ENCODE measurements at regions not wholly inside any gene's neighbourhood (a gene's known extent, or its start where the extent isn't known, plus 50 kb on each side); places are given as distances from the start of the nearest gene placed in this dataset.

DNA sequence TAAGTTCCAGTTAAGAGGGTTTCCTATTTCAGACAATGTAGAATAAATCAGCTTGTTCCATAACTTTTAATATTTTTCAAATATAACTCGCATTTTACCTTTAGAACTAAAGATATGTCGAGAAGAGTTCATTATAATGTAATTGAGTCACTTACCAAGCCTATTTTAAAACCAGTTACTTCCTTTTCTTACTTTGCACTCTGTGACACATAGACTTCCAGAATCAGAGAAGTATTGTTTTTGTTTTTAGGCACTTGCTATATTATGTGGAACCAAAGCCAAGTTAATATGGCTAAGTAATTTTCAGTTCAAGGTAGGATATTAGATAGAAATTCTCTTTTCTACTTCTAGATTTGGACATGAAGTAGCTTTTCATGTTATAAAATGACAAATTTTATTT lies 182.7 kb upstream of the PRPS1L1 start:
- no peak overlapping the region for H3K27ac ChIP-seq (ENCODE audit: low read depth, low read length)
- Mint-ChIP-seq H3K9me3 (no peaks in the 10 kb centered on the region), H3K36me3 (ENCODE audit: low read depth) (no peaks in the 10 kb centered on the region), H3K27ac (no peak overlapping the region), H3K4me1 (no peaks in the 10 kb centered on the region), H3K27me3 (ENCODE audit: insufficient read depth) (no peaks in the 10 kb centered on the region), H3K4me3 (no peak overlapping the region)
- DNase-seq = no peak
- H3K36me3 ChIP-seq (ENCODE audit: control insufficient read depth, insufficient read depth, low read length) = no peaks in the 10 kb centered on the region
- no peak overlapping the region for H3K4me3 ChIP-seq (ENCODE audit: low read length)
- H3K9ac ChIP-seq (ENCODE audit: extremely low read depth, low read length, poor library complexity, severe bottlenecking) = no peak overlapping the region
- no peaks in the 10 kb centered on the region for H3K27me3 ChIP-seq (ENCODE audit: control insufficient read depth, insufficient read depth, low read length, poor library complexity, severe bottlenecking)
- H3K9me3 ChIP-seq (ENCODE audit: control insufficient read depth, low read length) = no peaks in the 10 kb centered on the region
- H3K4me1 ChIP-seq (ENCODE audit: control insufficient read depth, insufficient read depth, low read length) = no peaks in the 10 kb centered on the region
- 94 to 100% methylated on average over 1 to 2 of the region's 2 CpGs for WGBS, 2 experiments (ENCODE audit: insufficient coverage in 1 of 2, insufficient read length in 1 of 2)
- TF ChIP-seq, protein P1, sequence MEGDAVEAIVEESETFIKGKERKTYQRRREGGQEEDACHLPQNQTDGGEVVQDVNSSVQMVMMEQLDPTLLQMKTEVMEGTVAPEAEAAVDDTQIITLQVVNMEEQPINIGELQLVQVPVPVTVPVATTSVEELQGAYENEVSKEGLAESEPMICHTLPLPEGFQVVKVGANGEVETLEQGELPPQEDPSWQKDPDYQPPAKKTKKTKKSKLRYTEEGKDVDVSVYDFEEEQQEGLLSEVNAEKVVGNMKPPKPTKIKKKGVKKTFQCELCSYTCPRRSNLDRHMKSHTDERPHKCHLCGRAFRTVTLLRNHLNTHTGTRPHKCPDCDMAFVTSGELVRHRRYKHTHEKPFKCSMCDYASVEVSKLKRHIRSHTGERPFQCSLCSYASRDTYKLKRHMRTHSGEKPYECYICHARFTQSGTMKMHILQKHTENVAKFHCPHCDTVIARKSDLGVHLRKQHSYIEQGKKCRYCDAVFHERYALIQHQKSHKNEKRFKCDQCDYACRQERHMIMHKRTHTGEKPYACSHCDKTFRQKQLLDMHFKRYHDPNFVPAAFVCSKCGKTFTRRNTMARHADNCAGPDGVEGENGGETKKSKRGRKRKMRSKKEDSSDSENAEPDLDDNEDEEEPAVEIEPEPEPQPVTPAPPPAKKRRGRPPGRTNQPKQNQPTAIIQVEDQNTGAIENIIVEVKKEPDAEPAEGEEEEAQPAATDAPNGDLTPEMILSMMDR (conservative IDR thresholded peaks at IDR 0.05) = no peak

DNA sequence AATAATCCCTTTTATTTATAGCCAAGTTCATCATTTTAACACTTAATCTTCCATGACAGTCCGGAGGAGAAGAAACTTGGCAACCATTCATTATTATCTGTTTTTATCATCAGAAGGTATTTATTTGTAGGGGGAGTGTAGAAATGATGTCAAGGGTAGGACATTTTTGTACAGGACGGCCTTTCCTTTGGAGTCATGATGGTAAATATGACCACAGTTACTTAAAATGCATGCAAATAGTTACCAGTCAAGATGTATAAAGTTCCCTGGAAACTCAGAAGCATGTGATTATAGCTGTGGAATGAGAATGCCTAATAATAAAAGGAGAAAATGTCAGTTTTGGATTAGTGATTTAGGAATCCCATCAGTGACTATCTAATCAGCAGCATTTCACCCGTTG lies 183.1 kb upstream of the PRPS1L1 start:
- Histone ChIP-seq H3K9me3 (ENCODE audit: control insufficient read depth, low read length) (no peaks in the 10 kb centered on the region), H3K36me3 (ENCODE audit: control insufficient read depth, insufficient read depth, low read length) (no peaks in the 10 kb centered on the region), H3K4me1 (ENCODE audit: control insufficient read depth, insufficient read depth, low read length) (no peaks in the 10 kb centered on the region), H3K4me3 (ENCODE audit: low read length) (no peak overlapping the region), H3K9ac (ENCODE audit: extremely low read depth, low read length, poor library complexity, severe bottlenecking) (no peak overlapping the region), H3K27ac (ENCODE audit: low read depth, low read length) (no peak overlapping the region), H3K27me3 (ENCODE audit: control insufficient read depth, insufficient read depth, low read length, poor library complexity, severe bottlenecking) (no peaks in the 10 kb centered on the region)
- Mint-ChIP-seq H3K4me3 (no peak overlapping the region), H3K27me3 (ENCODE audit: insufficient read depth) (no peaks in the 10 kb centered on the region), H3K9me3 (no peaks in the 10 kb centered on the region), H3K36me3 (ENCODE audit: low read depth) (no peaks in the 10 kb centered on the region), H3K27ac (no peak overlapping the region), H3K4me1 (no peaks in the 10 kb centered on the region)
- no peak for DNase-seq
- TF ChIP-seq, protein P1 (conservative IDR thresholded peaks at IDR 0.05) = no peak
- 91% methylated on average over 2 of the region's 3 CpGs; no CpG with 5 or more reads in 1 of the 2 experiments for WGBS, 2 experiments (ENCODE audit: insufficient coverage in 1 of 2, insufficient read length in 1 of 2)

DNA sequence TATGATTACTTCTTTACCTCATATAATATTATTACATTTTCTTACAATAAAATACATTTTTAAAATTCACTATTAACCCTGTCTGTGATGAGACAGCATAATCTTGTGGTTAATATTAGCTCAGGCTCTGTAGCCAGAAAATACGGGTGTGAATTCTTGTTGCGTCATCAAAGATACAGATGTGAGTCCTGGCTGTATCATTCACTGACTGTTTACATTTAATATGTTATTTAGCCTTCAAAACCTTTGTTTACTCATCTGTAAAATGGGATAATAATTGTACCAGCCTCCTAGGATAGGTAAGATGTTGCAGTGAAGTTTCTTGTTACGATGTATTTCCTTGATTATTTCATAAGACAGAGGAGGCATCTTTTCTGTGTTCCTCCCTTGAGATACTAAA lies 184.7 kb upstream of the PRPS1L1 start:
- TF ChIP-seq, protein P1 (conservative IDR thresholded peaks at IDR 0.05) = no peak
- H3K27ac ChIP-seq (ENCODE audit: low read depth, low read length) = no peak overlapping the region

More for the DNA sequence above, 184.7 kb upstream of the PRPS1L1 start:
- Mint-ChIP-seq H3K27ac (no peak overlapping the region), H3K4me1 (no peaks in the 10 kb centered on the region), H3K27me3 (ENCODE audit: insufficient read depth) (no peaks in the 10 kb centered on the region), H3K4me3 (no peak overlapping the region), H3K36me3 (ENCODE audit: low read depth) (no peaks in the 10 kb centered on the region), H3K9me3 (no peaks in the 10 kb centered on the region)
- Histone ChIP-seq H3K9ac (ENCODE audit: extremely low read depth, low read length, poor library complexity, severe bottlenecking) (no peak overlapping the region), H3K4me1 (ENCODE audit: control insufficient read depth, insufficient read depth, low read length) (no peaks in the 10 kb centered on the region), H3K36me3 (ENCODE audit: control insufficient read depth, insufficient read depth, low read length) (no peaks in the 10 kb centered on the region), H3K4me3 (ENCODE audit: low read length) (no peak overlapping the region), H3K9me3 (ENCODE audit: control insufficient read depth, low read length) (no peaks in the 10 kb centered on the region), H3K27me3 (ENCODE audit: control insufficient read depth, insufficient read depth, low read length, poor library complexity, severe bottlenecking) (no peaks in the 10 kb centered on the region)
- DNase-seq = no peak
- WGBS, 2 experiments (ENCODE audit: insufficient coverage in 1 of 2, insufficient read length in 1 of 2) = 89 to 100% methylated on average over 1 to 3 of the region's 3 CpGs

All from endodermal cell (in vitro differentiated cells).